ENCODE measurements at regions not wholly inside any gene's neighbourhood (a gene's known extent, or its start where the extent isn't known, plus 50 kb on each side); places are given as distances from the start of the nearest gene placed in this dataset.
A peak's percentile ranks its signal among the peaks of the same experiment; 100 is the strongest.

GRCh38 chr14:42214981-42215491 lies 608.4 kb downstream of the LRFN5 start:
- TF ChIP-seq, protein P1, sequence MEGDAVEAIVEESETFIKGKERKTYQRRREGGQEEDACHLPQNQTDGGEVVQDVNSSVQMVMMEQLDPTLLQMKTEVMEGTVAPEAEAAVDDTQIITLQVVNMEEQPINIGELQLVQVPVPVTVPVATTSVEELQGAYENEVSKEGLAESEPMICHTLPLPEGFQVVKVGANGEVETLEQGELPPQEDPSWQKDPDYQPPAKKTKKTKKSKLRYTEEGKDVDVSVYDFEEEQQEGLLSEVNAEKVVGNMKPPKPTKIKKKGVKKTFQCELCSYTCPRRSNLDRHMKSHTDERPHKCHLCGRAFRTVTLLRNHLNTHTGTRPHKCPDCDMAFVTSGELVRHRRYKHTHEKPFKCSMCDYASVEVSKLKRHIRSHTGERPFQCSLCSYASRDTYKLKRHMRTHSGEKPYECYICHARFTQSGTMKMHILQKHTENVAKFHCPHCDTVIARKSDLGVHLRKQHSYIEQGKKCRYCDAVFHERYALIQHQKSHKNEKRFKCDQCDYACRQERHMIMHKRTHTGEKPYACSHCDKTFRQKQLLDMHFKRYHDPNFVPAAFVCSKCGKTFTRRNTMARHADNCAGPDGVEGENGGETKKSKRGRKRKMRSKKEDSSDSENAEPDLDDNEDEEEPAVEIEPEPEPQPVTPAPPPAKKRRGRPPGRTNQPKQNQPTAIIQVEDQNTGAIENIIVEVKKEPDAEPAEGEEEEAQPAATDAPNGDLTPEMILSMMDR (IDR thresholded peaks at IDR 0.05 in 4 of 5, conservative IDR thresholded peaks at IDR 0.05 in 1 of 5), result no peak
- TF ChIP-seq POLR2A (IDR thresholded peaks at IDR 0.05), result peak in 1 of 2 donors; percentile 28

All from gastrocnemius medialis (tissue), 4 donors.